ENCODE measurements at regions not wholly inside any gene's neighbourhood (a gene's known extent, or its start where the extent isn't known, plus 50 kb on each side); places are given as distances from the start of the nearest gene placed in this dataset.
"Not testable (repeated sequence)": the region's sequence is repeated elsewhere in the genome, so short reads cannot be mapped to it uniquely, and the experiment has no call there.

GRCh38 chr2:12020833-12021469 lies 274.5 kb downstream of the LPIN1 start:
- no peak for ATAC-seq (ENCODE audit: low read depth)

GRCh38 chr2:12024197-12024907 lies 277.9 kb downstream of the LPIN1 start:
- peaks cover 18% of the 10 kb centered on the region for H3K36me3 Mint-ChIP-seq (ENCODE audit: low read depth)
- POLR2A ChIA-PET: not testable (repeated sequence)

More at GRCh38 chr2:12020833-12021469, 274.5 kb downstream of the LPIN1 start:
- TF ChIP-seq CTCF (IDR thresholded peaks at IDR 0.05): no peak
- H3K4me1 Mint-ChIP-seq: peaks cover 19% of the 10 kb centered on the region
- H3K4me3 Mint-ChIP-seq: no peak overlapping the region
- H3K27ac Mint-ChIP-seq: no peak overlapping the region
- no peaks in the 10 kb centered on the region for H3K27me3 Mint-ChIP-seq
- ChIA-PET POLR2A (no interaction called here), CTCF (interaction anchor here (1.3 kb wide), 1 partner anchor 12 kb away, joined by 3 read pairs; no protein-coding TSS in a partner anchor)
- peaks cover 12% of the 10 kb centered on the region for H3K9me3 Mint-ChIP-seq
- intact Hi-C loops (cut with micrococcal nuclease): no loop called here
- DNase-seq: no peak
- H3K36me3 Mint-ChIP-seq (ENCODE audit: low read depth): peaks cover 18% of the 10 kb centered on the region

GRCh38 chr2:12027136-12027535 lies 280.7 kb downstream of the LPIN1 start:
- TF ChIP-seq CTCF (IDR thresholded peaks at IDR 0.05): no peak
- DNase-seq (no peak), ATAC-seq (ENCODE audit: low read depth) (no peak)
- H3K9me3 Mint-ChIP-seq: peaks cover 2% of the 10 kb centered on the region
- no peak overlapping the region for H3K27ac Mint-ChIP-seq
- intact Hi-C loops (cut with micrococcal nuclease): no loop called here
- H3K4me3 Mint-ChIP-seq: no peak overlapping the region
- CTCF ChIA-PET: no interaction called here
- H3K4me1 Mint-ChIP-seq: peaks cover 11% of the 10 kb centered on the region
- POLR2A ChIA-PET: no interaction called here
- H3K27me3 Mint-ChIP-seq: no peaks in the 10 kb centered on the region
- peaks cover 3% of the 10 kb centered on the region for H3K36me3 Mint-ChIP-seq (ENCODE audit: low read depth)

More at GRCh38 chr2:12024197-12024907, 277.9 kb downstream of the LPIN1 start:
- CTCF ChIA-PET; DNase-seq; H3K4me1 Mint-ChIP-seq; H3K27ac Mint-ChIP-seq; ATAC-seq (ENCODE audit: low read depth); H3K4me3 Mint-ChIP-seq; H3K27me3 Mint-ChIP-seq; intact Hi-C loops (cut with micrococcal nuclease): not testable (repeated sequence)
- peaks cover 12% of the 10 kb centered on the region for H3K9me3 Mint-ChIP-seq

- ATAC-seq (ENCODE audit: low read depth): peak; percentile 23
- POLR2A ChIA-PET: interaction anchor here (1.2 to 3.2 kb wide), 4 partner anchors 11 to 685 kb away, joined by 3 to 18 read pairs (median 8); partner anchors contain the start of gene TRIB2
- intact Hi-C loops (cut with micrococcal nuclease): loop anchor here (1.0 to 5.0 kb wide), 11 partner anchors 12 to 975 kb away; partner anchors contain the start of gene TRIB2
- CTCF ChIA-PET: interaction anchor here (0.7 to 1.9 kb wide), 4 partner anchors 167 to 685 kb away, joined by 3 to 8 read pairs (median 6); partner anchors contain the start of gene TRIB2
- H3K4me1 Mint-ChIP-seq: peaks cover 58% of the 10 kb centered on the region
- TF ChIP-seq CTCF (IDR thresholded peaks at IDR 0.05): no peak
- DNase-seq: no peak
- H3K36me3 Mint-ChIP-seq (ENCODE audit: low read depth): no peaks in the 10 kb centered on the region
- no peaks in the 10 kb centered on the region for H3K9me3 Mint-ChIP-seq
- H3K27me3 Mint-ChIP-seq: no peaks in the 10 kb centered on the region
- peak overlapping the region; percentile 17 for H3K4me3 Mint-ChIP-seq
- H3K27ac Mint-ChIP-seq: peak overlapping the region; percentile 74
Measured at GRCh38 chr2:12031866-12032265, 285.4 kb downstream of the LPIN1 start.

- ChIA-PET POLR2A (interaction anchor here (0.7 to 3.2 kb wide), 8 partner anchors 11 to 685 kb away, joined by 3 to 18 read pairs (median 4); partner anchors contain the start of gene TRIB2), CTCF (interaction anchor here (0.7 to 4.5 kb wide), 8 partner anchors 11 to 685 kb away, joined by 3 to 21 read pairs (median 4); partner anchors contain the start of gene TRIB2)
- Mint-ChIP-seq H3K27ac (peak overlapping the region; percentile 74), H3K9me3 (no peaks in the 10 kb centered on the region), H3K36me3 (ENCODE audit: low read depth) (no peaks in the 10 kb centered on the region), H3K4me1 (peaks cover 64% of the 10 kb centered on the region), H3K27me3 (no peaks in the 10 kb centered on the region), H3K4me3 (peak overlapping the region; percentile 62)
- DNase-seq (no peak), ATAC-seq (ENCODE audit: low read depth) (peak; percentile 86)
- intact Hi-C loops (cut with micrococcal nuclease): loop anchor here (1.0 to 5.0 kb wide), 11 partner anchors 12 to 975 kb away; partner anchors contain the start of gene TRIB2
- TF ChIP-seq CTCF (IDR thresholded peaks at IDR 0.05): no peak
Measured at GRCh38 chr2:12032398-12032797, 286.0 kb downstream of the LPIN1 start.
